RKO (cell line): ENCODE measurements at regions not wholly inside any gene's neighbourhood (a gene's known extent, or its start where the extent isn't known, plus 50 kb on each side); places are given as distances from the start of the nearest gene placed in this dataset.

ENCODE experiments used
- DNase-seq: peaks from one replicate; pipeline ENCODE4 v3.0.0-alpha.2; 2016; ENCODE audit warnings: low spot score

GRCh38 chr14:95386536-95387095 lies 66.9 kb upstream of the CLMN start:
- DNase-seq, result no peak

DNA sequence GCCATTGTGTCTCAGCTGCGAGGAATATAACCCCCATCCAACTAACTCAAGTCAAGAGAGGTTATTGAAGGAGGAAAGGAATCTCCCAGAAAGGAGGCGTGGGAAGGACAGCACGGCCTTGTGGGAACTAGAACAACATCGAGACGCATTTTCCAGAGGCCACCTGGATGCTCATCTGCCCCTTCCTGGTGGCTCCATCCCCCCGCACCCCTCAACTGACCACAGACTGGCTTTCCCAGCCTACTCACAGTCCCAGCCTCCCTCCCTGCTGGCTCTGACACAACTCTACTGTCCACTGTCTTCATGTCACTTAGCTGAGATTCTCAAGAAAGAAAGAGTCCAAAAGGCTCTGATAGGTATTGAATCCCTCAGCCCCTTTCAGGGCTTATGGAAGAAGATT lies 66.0 kb upstream of the CLMN start:
- DNase-seq, result no peak

- no peak for DNase-seq
Measured at GRCh38 chr14:95382747-95383146, 63.0 kb upstream of the CLMN start.

DNA sequence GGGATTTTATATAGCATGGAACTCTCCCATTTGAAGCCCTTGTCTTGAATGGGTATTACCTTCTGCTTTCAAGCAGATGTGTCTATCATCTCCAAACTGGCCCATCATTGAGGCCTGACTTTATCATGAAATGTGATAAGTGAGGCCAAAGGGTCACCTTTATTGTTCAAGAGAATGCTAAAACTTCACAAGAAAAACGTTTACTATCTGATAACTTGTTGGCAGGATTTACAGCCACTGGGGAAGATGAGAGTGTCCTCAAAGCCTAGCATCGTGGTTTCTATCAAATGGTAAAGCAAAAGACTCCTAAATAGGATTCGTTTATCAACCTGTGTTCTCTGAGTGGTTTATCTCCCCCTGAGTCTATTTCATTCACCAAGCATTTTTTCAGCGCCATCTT lies 62.0 kb upstream of the CLMN start:
- no peak for DNase-seq

GRCh38 chr14:95380350-95381042 lies 60.8 kb upstream of the CLMN start:
- DNase-seq, result no peak

DNA sequence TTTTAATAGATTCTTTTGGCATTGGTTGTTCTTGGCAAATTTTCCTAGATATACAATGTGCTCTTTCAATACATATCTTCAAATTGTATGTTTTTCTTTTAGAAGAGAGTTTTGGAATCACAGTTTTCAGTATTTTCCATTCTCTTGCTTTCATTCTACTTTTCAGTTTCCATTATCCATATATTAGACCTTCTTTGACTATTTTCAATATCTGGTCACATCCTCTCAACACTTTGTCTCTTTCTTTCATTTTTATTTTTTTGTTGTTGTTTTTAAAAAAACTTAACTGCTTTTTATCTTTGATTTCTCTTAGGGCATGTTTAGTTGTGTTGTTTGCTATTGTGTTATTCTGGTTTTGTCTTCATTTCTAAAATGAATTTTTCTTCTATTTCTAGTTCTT lies 59.9 kb upstream of the CLMN start:
- no peak for DNase-seq

- no peak for DNase-seq
Measured at GRCh38 chr14:95375539-95376109, 55.9 kb upstream of the CLMN start.

DNA sequence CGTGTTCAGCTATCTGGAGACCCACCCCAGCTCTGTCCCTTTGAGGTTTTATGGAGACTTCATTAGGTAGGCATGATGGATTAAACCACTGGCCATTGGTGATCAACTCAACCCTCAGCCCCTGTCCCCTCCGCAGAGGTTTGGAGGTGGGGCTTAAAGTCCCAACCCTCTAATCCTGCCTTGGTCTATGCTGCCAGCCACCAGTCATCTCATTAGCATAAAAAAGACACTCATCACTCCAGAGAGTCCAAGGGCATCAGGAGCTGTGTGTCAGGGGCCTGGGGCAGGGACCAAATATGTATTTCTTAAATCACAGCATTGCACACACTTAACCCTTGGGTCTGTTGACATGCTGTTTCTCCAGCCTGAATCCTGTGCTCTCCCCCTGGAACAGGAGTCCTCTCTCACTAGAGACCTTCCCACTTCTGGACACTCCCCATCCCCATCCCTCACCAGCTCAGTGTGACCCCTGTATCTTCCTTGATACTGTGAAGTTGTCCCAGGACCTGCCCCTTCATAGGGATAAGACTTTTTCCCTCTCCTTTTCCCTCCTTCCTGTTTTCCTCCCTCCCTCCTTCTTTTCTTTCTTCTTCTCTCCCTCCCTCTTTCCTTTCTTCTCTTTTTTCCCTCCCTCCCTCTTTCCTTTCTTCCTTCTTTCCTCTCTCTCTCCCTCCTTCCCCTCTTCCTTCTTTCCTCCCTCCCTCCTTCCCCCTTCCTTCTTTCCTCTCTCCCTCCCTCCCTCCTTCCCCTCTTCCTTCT lies 54.7 kb upstream of the CLMN start:
- DNase-seq, result no peak

DNA sequence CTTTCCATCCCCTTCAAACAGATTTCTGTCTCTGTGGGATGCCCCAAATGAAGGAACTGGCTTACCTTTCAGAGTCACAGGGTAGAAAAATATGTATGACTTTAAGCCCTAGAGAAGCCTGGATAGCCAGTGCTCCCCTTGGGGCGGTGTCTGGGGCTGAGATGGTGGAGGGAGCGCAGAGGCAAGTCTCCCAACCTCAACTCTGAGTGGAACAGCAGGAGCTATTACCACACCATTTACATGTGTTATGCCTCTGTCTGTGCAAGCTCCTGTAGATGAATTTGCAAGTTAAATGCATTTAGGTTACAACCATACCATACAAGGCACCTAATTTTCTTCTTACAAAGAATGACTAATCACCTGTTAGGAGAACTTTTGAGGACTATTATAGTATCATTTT lies 50.4 kb upstream of the CLMN start:
- DNase-seq, result no peak
